GM12878 (cell line): ENCODE measurements at regions not wholly inside any gene's neighbourhood (a gene's known extent, or its start where the extent isn't known, plus 50 kb on each side); places are given as distances from the start of the nearest gene placed in this dataset.

Experiments
- ATAC-seq: fragments of 200-7000 bp; cut with Tn5 transposase; 3 replicates; pipeline ENCODE4 v1.9.1; 2020; ENCODE audit warnings: mild to moderate bottlenecking, moderate library complexity
- BruUV-seq: library from RNA; stranded (reverse); fragments of 400-500 nt; replicated peaks from 2 replicates; lab custom pipeline; 2021; lab: Mats Ljungman, UMichigan
- CTCF ChIA-PET: fragments of 300-600 bp; sonication (Branson Sonifier 250); formaldehyde crosslinking; extraction: SDS; loops from one replicate; lab custom pipeline; 2021; ENCODE audit warnings: inconsistent platforms; lab: Yijun Ruan, JAX
- POLR2A ChIA-PET: fragments of 350-600 bp; formaldehyde crosslinking; extraction: SDS; loops from one replicate; lab custom pipeline; 2021; ENCODE audit warnings: inconsistent platforms; lab: Charles Lee
- RAD21 ChIA-PET: fragments of 300-600 bp; sonication (Branson Sonifier 250); formaldehyde crosslinking; loops from one replicate; lab custom pipeline; 2023; ENCODE audit warnings: antibody characterized with exemption; ENCODE audit not compliant: unreplicated experiment; lab: Charles Lee
- SMC1A ChIA-PET: fragments of 300-600 bp; sonication (Branson Sonifier 250); formaldehyde crosslinking; loops from one replicate; lab custom pipeline; 2023; ENCODE audit not compliant: unreplicated experiment, uncharacterized antibody; lab: Charles Lee
- DNase-seq: peaks from one replicate; pipeline ENCODE4 v3.0.0-alpha.2; 2011; ENCODE audit warnings: low read depth, low spot score
- FAIRE-seq: peaks from 3 replicates; lab custom pipeline; 2011; peaks lifted over from hg19 to GRCh38; lab: Jason Lieb, UNC
- H2AFZ ChIP-seq: 2 replicates; pipeline ENCODE4 v1.6.0; 2011; ENCODE audit warnings: low read depth, low read length, control low read depth; ENCODE audit not compliant: control insufficient read depth
- H3K27ac ChIP-seq: 2 replicates; pipeline ENCODE4 v1.5.1; 2011; ENCODE audit warnings: control low read depth; ENCODE audit not compliant: control insufficient read depth, insufficient read depth
- H3K27me3 ChIP-seq, 2 experiments: replicated peaks in 1 of 2; 2 replicates each; pipeline versions ENCODE4 v1.6.0 to v1.6.1; 2011; ENCODE audit warnings: low read length in 1 of 2; ENCODE audit not compliant: control insufficient read depth in 2 of 2, insufficient read depth in 2 of 2
- H3K36me3 ChIP-seq, 2 experiments: 2 replicates each; pipeline ENCODE4 v1.5.1; 2011; ENCODE audit warnings: low read length in 1 of 2; ENCODE audit not compliant: control insufficient read depth in 2 of 2, insufficient read depth in 2 of 2
- H3K4me1 ChIP-seq: 2 replicates; pipeline ENCODE4 v1.6.1; 2011; ENCODE audit warnings: mild to moderate bottlenecking, low read length, moderate library complexity, mixed read lengths; ENCODE audit not compliant: control insufficient read depth, insufficient read depth
- H3K4me2 ChIP-seq: 2 replicates; pipeline ENCODE4 v1.6.0; 2011; ENCODE audit warnings: control low read depth; ENCODE audit not compliant: control insufficient read depth, insufficient read depth
- H3K4me3 ChIP-seq: fragments of 200-600 bp; sonication (generic); 2 replicates; pipeline ENCODE4 v1.5.1; 2016
- H3K79me2 ChIP-seq: 2 replicates; pipeline ENCODE4 v1.6.0; 2011; ENCODE audit warnings: low read length; ENCODE audit not compliant: control insufficient read depth, insufficient read depth
- H3K9ac ChIP-seq: 2 replicates; pipeline ENCODE4 v1.8.0; 2011; ENCODE audit warnings: low read length, control low read depth, mixed read lengths; ENCODE audit not compliant: control insufficient read depth, insufficient read depth
- H3K9me3 ChIP-seq: replicated peaks from 3 replicates; pipeline ENCODE4 v1.5.1; 2011; ENCODE audit warnings: mild to moderate bottlenecking, low read length; ENCODE audit not compliant: control insufficient read depth, insufficient read depth
- H4K20me1 ChIP-seq: 2 replicates; pipeline ENCODE4 v1.6.0; 2011; ENCODE audit not compliant: control insufficient read depth, insufficient read depth
- ATF7 ChIP-seq: fragments of 450-650 bp; IDR thresholded peaks from 2 replicates; pipeline ENCODE4 v1.6.1; 2016; ENCODE audit warnings: low read depth, mild to moderate bottlenecking
- CUX1 ChIP-seq: IDR thresholded peaks from 2 replicates; pipeline ENCODE4 v1.6.1; 2012; ENCODE audit warnings: improper control_type of control experiment, low read depth, low read length; ENCODE audit not compliant: insufficient replicate concordance
- KDM1A ChIP-seq: fragments of 200-600 bp; sonication (generic); IDR thresholded peaks from 2 replicates; pipeline ENCODE4 v1.6.1; 2016; ENCODE audit warnings: borderline replicate concordance
- PAX8 ChIP-seq: fragments of 450-650 bp; IDR thresholded peaks from 2 replicates; pipeline ENCODE4 v1.6.1; 2017; ENCODE audit warnings: mild to moderate bottlenecking, moderate library complexity
- TARDBP ChIP-seq: IDR thresholded peaks from 2 replicates; pipeline ENCODE4 v1.6.1; 2016; ENCODE audit warnings: borderline replicate concordance
- WGBS: methylation state at CpG from one replicate; pipeline ENCODE4 v1.1.6; 2016; ENCODE audit warnings: low lambda C conversion rate; ENCODE audit not compliant: insufficient replicate concordance, insufficient coverage; ENCODE audit errors: missing lambda C conversion rate; 5-methylcytosine and 5-hydroxymethylcytosine counted together
- in situ Hi-C: fragments of 300-500 bp; cut with MboI; formaldehyde crosslinking; loops from 9 replicates; pipeline ENCODE4 v1.14.3; 2018; ENCODE audit warnings: mixed read lengths
- intact Hi-C: fragments of 100-400 bp; cut with micrococcal nuclease; formaldehyde crosslinking; loops from one replicate; pipeline ENCODE4 v1.14.2; 2022; ENCODE audit not compliant: unreplicated experiment

GRCh38 chr21:23292292-23292691, 2294.1 kb downstream of the NCAM2 start:
- no peak overlapping the region for H3K4me3 ChIP-seq
- FAIRE-seq (no peak), DNase-seq (no peak), ATAC-seq (no peak)
- H3K4me2 ChIP-seq = no peak overlapping the region
- no peaks in the 10 kb centered on the region for H3K79me2 ChIP-seq
- CTCF ChIA-PET = no interaction called here
- no peaks in the 10 kb centered on the region for H3K9me3 ChIP-seq
- in situ Hi-C loops (no loop called here), intact Hi-C loops (no loop called here)
- no peak for TF ChIP-seq TARDBP
- no peak for TF ChIP-seq KDM1A
- TF ChIP-seq PAX8 = no peak
- no peak overlapping the region for H3K9ac ChIP-seq
- POLR2A ChIA-PET = no interaction called here
- RAD21 ChIA-PET = no interaction called here
- no peaks in the 10 kb centered on the region for H3K27me3 ChIP-seq
- WGBS = 16% methylated on average over 3 of the region's 3 CpGs
- no peaks in the 10 kb centered on the region for H3K36me3 ChIP-seq
- no peak overlapping the region for H2AFZ ChIP-seq
- SMC1A ChIA-PET = no interaction called here
- BruUV-seq = no TSS peak
- no peak overlapping the region for H3K27ac ChIP-seq
- no peaks in the 10 kb centered on the region for H4K20me1 ChIP-seq
- H3K4me1 ChIP-seq = no peaks in the 10 kb centered on the region

- Histone ChIP-seq H3K36me3 (no peaks in the 10 kb centered on the region), H3K27ac (no peak overlapping the region)
- no TSS peak for BruUV-seq
- TF ChIP-seq ATF7 (peak; percentile 67), CUX1 (no peak)
- TF ChIP-seq, all 136 proteins: peak for 1
- SMC1A ChIA-PET = no interaction called here
- Histone ChIP-seq H3K79me2 (no peaks in the 10 kb centered on the region), H2AFZ (no peak overlapping the region), H3K4me2 (no peak overlapping the region), H3K4me1 (no peaks in the 10 kb centered on the region), H3K9me3 (no peaks in the 10 kb centered on the region), H3K9ac (no peak overlapping the region), H3K4me3 (no peak overlapping the region), H3K27me3 (no peaks in the 10 kb centered on the region), H4K20me1 (no peaks in the 10 kb centered on the region)
- CTCF ChIA-PET = no interaction called here
- DNase-seq (no peak), FAIRE-seq (no peak), ATAC-seq (no peak)
- RAD21 ChIA-PET = no interaction called here
- intact Hi-C loops = no loop called here
- POLR2A ChIA-PET = no interaction called here
- in situ Hi-C loops = no loop called here
- WGBS = 28% methylated on average over 2 of the region's 2 CpGs
Measured at GRCh38 chr21:23281917-23282316, 2283.7 kb downstream of the NCAM2 start.
